PC-3 (cell line): ENCODE measurements at regions not wholly inside any gene's neighbourhood (a gene's known extent, or its start where the extent isn't known, plus 50 kb on each side); places are given as distances from the start of the nearest gene placed in this dataset.

ENCODE experiments used
- ATAC-seq: fragments of 200-7000 bp; cut with Tn5 transposase; 2 replicates; pipeline ENCODE4 v1.9.1; 2020; ENCODE audit warnings: mild to moderate bottlenecking, moderate library complexity
- BruUV-seq: library from RNA; stranded (reverse); fragments of 400-500 nt; replicated peaks from 2 replicates; lab custom pipeline; 2021; lab: Mats Ljungman, UMichigan
- CTCF ChIA-PET: fragments of 300-600 bp; sonication (Branson Sonifier 250); formaldehyde crosslinking; loops from one replicate; lab custom pipeline; 2022; ENCODE audit warnings: antibody characterized with exemption; lab: Charles Lee
- POLR2A ChIA-PET: fragments of 300-600 bp; sonication (Branson Sonifier 250); formaldehyde crosslinking; loops from one replicate; lab custom pipeline; 2022; ENCODE audit warnings: antibody characterized with exemption; ENCODE audit not compliant: unreplicated experiment; lab: Charles Lee
- DNase-seq: peaks from one replicate; pipeline ENCODE4 v3.0.0-alpha.2; 2015
- H2AFZ ChIP-seq: fragments of 300-600 bp; sonication (generic); 2 replicates; pipeline ENCODE4 v1.6.0; 2016; ENCODE audit warnings: antibody characterized with exemption, low read length
- H3F3A ChIP-seq: fragments of 300-600 bp; sonication (generic); one replicate; pipeline ENCODE4 v1.6.0; 2017; ENCODE audit warnings: antibody characterized with exemption, low read length, control low read depth, mild to moderate bottlenecking; ENCODE audit not compliant: unreplicated experiment
- H3K27ac ChIP-seq: fragments of 300-600 bp; sonication (generic); 2 replicates; pipeline ENCODE4 v1.5.1; 2016; ENCODE audit warnings: mild to moderate bottlenecking, low read length
- H3K27me3 ChIP-seq: fragments of 300-600 bp; sonication (generic); 2 replicates; pipeline ENCODE4 v1.6.1; 2016; ENCODE audit warnings: low read length, mixed read lengths
- H3K36me3 ChIP-seq: fragments of 300-600 bp; sonication (generic); 2 replicates; pipeline ENCODE4 v1.6.1; 2016; ENCODE audit warnings: low read depth, mixed run types, low read length, mixed read lengths
- H3K4me1 ChIP-seq: fragments of 300-600 bp; sonication (generic); 2 replicates; pipeline ENCODE4 v1.5.1; 2016; ENCODE audit warnings: low read length; ENCODE audit not compliant: insufficient read depth
- H3K4me2 ChIP-seq: fragments of 300-600 bp; sonication (generic); 2 replicates; pipeline ENCODE4 v1.6.0; 2016; ENCODE audit warnings: low read length
- H3K4me3 ChIP-seq: fragments of 300-600 bp; sonication (generic); 2 replicates; pipeline ENCODE4 v1.5.1; 2016; ENCODE audit warnings: mild to moderate bottlenecking, low read length, mixed read lengths
- H3K79me2 ChIP-seq: fragments of 300-600 bp; sonication (generic); 2 replicates; pipeline ENCODE4 v1.6.1; 2017; ENCODE audit warnings: low read length, mixed read lengths
- H3K9ac ChIP-seq: fragments of 300-600 bp; sonication (generic); 2 replicates; pipeline ENCODE4 v1.6.0; 2016; ENCODE audit warnings: mild to moderate bottlenecking, low read length
- H3K9me2 ChIP-seq: fragments of 300-600 bp; sonication (generic); replicated peaks from 2 replicates; pipeline ENCODE4 v1.6.1; 2016; ENCODE audit warnings: mixed run types, low read length, mixed read lengths
- H3K9me3 ChIP-seq: fragments of 300-600 bp; sonication (generic); 2 replicates; pipeline ENCODE4 v1.6.1; 2016; ENCODE audit warnings: low read length, mixed read lengths
- H4K20me1 ChIP-seq: fragments of 300-600 bp; sonication (generic); 2 replicates; pipeline ENCODE4 v1.6.1; 2016; ENCODE audit warnings: low read length, mixed read lengths
- EZH2 ChIP-seq: fragments of 300-600 bp; sonication (generic); IDR thresholded peaks from one replicate; pipeline ENCODE4 v1.6.1; 2017; ENCODE audit warnings: antibody characterized with exemption, mild to moderate bottlenecking, low read length; ENCODE audit not compliant: unreplicated experiment
- EZH2phosphoT487 ChIP-seq: fragments of 300-600 bp; sonication (generic); IDR thresholded peaks from 2 replicates; pipeline ENCODE4 v1.6.1; 2018; ENCODE audit warnings: mild to moderate bottlenecking, antibody characterized with exemption, low read length, borderline replicate concordance
- intact Hi-C: fragments of 100-400 bp; cut with micrococcal nuclease; formaldehyde crosslinking; loops from 2 replicates; pipeline ENCODE4 v1.9.0; 2023
- TF ChIP-seq, protein P1 (sequence below): fragments of 300-600 bp; sonication (generic); conservative IDR thresholded peaks from 2 replicates; pipeline ENCODE4 v1.5.1; 2017; ENCODE audit warnings: antibody characterized with exemption, low read depth, mild to moderate bottlenecking, low read length

DNA sequence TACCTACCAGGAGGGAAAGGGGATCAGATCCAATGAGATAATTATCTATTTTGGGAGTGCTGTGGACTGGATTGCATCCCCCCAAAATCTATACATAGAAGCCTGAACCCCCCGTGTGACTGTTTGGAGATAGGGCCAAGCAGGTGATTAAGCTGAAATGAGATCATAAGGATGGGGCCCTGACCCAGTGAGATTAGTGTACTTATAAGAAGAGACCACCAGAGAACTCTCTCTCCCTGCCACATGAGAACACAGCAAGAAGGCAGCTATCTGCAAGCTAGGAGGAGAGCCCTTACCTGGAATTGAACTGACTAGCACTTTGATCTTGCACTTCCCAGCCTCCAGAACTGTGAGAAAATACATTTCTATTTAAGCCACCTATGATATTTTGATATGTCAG, 132.2 kb upstream of the NOX3 start:
- no peak overlapping the region for H3K27ac ChIP-seq
- no peaks in the 10 kb centered on the region for H3K27me3 ChIP-seq
- ATAC-seq (no peak), DNase-seq (no peak)
- H3K4me2 ChIP-seq = no peak overlapping the region
- no peak overlapping the region for H2AFZ ChIP-seq
- H3F3A ChIP-seq = no peaks in the 10 kb centered on the region
- H3K4me1 ChIP-seq = no peaks in the 10 kb centered on the region
- H3K9me2 ChIP-seq = no peaks in the 10 kb centered on the region
- intact Hi-C loops = no loop called here
- no peaks in the 10 kb centered on the region for H4K20me1 ChIP-seq
- BruUV-seq = no TSS peak
- no peak for TF ChIP-seq EZH2
- TF ChIP-seq EZH2phosphoT487 = no peak
- TF ChIP-seq, protein P1, sequence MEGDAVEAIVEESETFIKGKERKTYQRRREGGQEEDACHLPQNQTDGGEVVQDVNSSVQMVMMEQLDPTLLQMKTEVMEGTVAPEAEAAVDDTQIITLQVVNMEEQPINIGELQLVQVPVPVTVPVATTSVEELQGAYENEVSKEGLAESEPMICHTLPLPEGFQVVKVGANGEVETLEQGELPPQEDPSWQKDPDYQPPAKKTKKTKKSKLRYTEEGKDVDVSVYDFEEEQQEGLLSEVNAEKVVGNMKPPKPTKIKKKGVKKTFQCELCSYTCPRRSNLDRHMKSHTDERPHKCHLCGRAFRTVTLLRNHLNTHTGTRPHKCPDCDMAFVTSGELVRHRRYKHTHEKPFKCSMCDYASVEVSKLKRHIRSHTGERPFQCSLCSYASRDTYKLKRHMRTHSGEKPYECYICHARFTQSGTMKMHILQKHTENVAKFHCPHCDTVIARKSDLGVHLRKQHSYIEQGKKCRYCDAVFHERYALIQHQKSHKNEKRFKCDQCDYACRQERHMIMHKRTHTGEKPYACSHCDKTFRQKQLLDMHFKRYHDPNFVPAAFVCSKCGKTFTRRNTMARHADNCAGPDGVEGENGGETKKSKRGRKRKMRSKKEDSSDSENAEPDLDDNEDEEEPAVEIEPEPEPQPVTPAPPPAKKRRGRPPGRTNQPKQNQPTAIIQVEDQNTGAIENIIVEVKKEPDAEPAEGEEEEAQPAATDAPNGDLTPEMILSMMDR = no peak
- H3K9me3 ChIP-seq = no peaks in the 10 kb centered on the region
- no peak overlapping the region for H3K9ac ChIP-seq
- CTCF ChIA-PET = no interaction called here
- H3K4me3 ChIP-seq = no peak overlapping the region
- POLR2A ChIA-PET = no interaction called here
- H3K79me2 ChIP-seq = no peaks in the 10 kb centered on the region
- H3K36me3 ChIP-seq = no peaks in the 10 kb centered on the region

DNA sequence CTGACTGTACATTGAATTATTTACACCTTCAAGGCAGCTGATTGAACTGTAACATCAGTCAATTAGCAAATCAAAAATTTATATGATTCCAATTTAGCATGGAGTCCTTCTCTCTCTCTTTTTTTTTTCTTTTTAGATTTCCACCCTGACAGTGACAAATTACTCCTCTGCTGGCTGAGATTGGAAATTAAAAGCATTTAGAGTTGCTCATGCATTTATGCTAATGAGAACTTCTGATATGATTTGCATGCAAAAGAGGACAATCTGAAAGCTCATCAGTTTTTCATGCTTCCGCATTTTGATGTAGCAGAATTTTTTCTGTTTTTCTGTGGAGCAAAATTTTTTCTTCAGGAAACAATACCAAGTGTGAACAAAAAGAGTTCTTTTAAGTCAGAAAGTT, 130.5 kb upstream of the NOX3 start:
- Histone ChIP-seq H3K4me3 (no peak overlapping the region), H3F3A (no peaks in the 10 kb centered on the region), H3K9me2 (no peaks in the 10 kb centered on the region), H3K36me3 (no peaks in the 10 kb centered on the region), H3K4me1 (no peaks in the 10 kb centered on the region), H3K4me2 (no peak overlapping the region), H3K79me2 (no peaks in the 10 kb centered on the region), H3K27me3 (no peaks in the 10 kb centered on the region), H2AFZ (no peak overlapping the region), H3K27ac (no peak overlapping the region), H3K9me3 (no peaks in the 10 kb centered on the region), H3K9ac (no peak overlapping the region), H4K20me1 (no peaks in the 10 kb centered on the region)
- ChIA-PET CTCF (no interaction called here), POLR2A (no interaction called here)
- intact Hi-C loops = no loop called here
- ATAC-seq (no peak), DNase-seq (no peak)
- TF ChIP-seq EZH2phosphoT487 (no peak), EZH2 (no peak)
- TF ChIP-seq, protein P1 = no peak
- BruUV-seq = no TSS peak

DNA sequence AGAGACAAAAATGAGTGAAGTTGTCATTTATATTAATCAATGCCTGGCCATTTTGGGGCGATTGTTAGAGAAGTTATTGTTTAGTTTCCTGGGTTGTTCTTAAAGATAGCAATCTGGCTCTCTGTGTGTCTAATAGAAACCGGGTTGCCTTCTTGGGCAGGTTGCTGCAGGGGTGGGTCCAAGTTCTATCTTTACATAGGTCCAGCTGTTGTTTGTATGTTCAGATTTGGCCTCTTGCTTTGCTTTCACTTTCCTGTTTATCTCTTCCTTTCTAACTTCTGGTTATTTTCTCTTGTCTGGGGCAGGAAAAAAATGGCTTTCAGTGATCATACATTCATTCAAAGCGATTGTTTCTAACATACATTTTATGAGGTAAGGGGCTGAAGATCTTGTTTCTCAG, 128.4 kb upstream of the NOX3 start:
- H2AFZ ChIP-seq = no peak overlapping the region
- H3K4me3 ChIP-seq = no peak overlapping the region
- no peak overlapping the region for H3K9ac ChIP-seq
- DNase-seq (no peak), ATAC-seq (no peak)
- H4K20me1 ChIP-seq = no peaks in the 10 kb centered on the region
- H3F3A ChIP-seq = no peaks in the 10 kb centered on the region
- TF ChIP-seq EZH2phosphoT487 = no peak
- BruUV-seq = no TSS peak
- POLR2A ChIA-PET = no interaction called here
- H3K79me2 ChIP-seq = no peaks in the 10 kb centered on the region
- no peaks in the 10 kb centered on the region for H3K36me3 ChIP-seq
- intact Hi-C loops = no loop called here
- H3K9me3 ChIP-seq = no peaks in the 10 kb centered on the region
- H3K27ac ChIP-seq = no peak overlapping the region
- no peaks in the 10 kb centered on the region for H3K27me3 ChIP-seq
- CTCF ChIA-PET = no interaction called here
- no peaks in the 10 kb centered on the region for H3K4me1 ChIP-seq
- no peak overlapping the region for H3K4me2 ChIP-seq
- H3K9me2 ChIP-seq = no peaks in the 10 kb centered on the region
